HEK293 (cell line): ENCODE measurements at regions not wholly inside any gene's neighbourhood (a gene's known extent, or its start where the extent isn't known, plus 50 kb on each side); places are given as distances from the start of the nearest gene placed in this dataset.

Experiments used
- CTCF ChIA-PET: fragments of 350-600 bp; formaldehyde crosslinking; extraction: SDS; loops from one replicate; lab custom pipeline; 2021; ENCODE audit warnings: antibody characterized with exemption; lab: Yijun Ruan, JAX
- POLR2A ChIA-PET: fragments of 300-600 bp; formaldehyde crosslinking; extraction: SDS; loops from one replicate; lab custom pipeline; 2020; ENCODE audit warnings: antibody characterized with exemption, inconsistent platforms; lab: Yijun Ruan, JAX
- H3K27ac ChIP-seq: fragments of 200-500 bp; sonication (Bioruptor generic); 2 replicates; pipeline ENCODE4 v1.5.1; 2014; ENCODE audit warnings: low read depth, low read length, control low read depth, inconsistent platforms; ENCODE audit errors: extremely low read depth
- H3K36me3 ChIP-seq, 2 experiments: fragments of 200-500 bp in 1 of 2; sonication (Bioruptor generic) in 1 of 2; 1 replicate in 1 of 2; 2 replicates in 1 of 2; pipeline ENCODE4 v1.5.1; 2014 to 2017; ENCODE audit warnings: inconsistent platforms in 2 of 2, low read length in 2 of 2; ENCODE audit not compliant: control insufficient read depth in 2 of 2, insufficient read depth in 1 of 2
- H3K4me1 ChIP-seq: fragments of 200-500 bp; sonication (Bioruptor generic); 2 replicates; pipeline ENCODE4 v1.5.1; 2014; ENCODE audit warnings: mild to moderate bottlenecking, low read length, inconsistent platforms; ENCODE audit not compliant: control insufficient read depth, insufficient read depth
- H3K4me3 ChIP-seq: 2 replicates; pipeline ENCODE4 v1.5.1; 2011; ENCODE audit warnings: low read depth, mild to moderate bottlenecking, control low read depth, low read length, moderate library complexity
- H3K9me3 ChIP-seq: fragments of 200-500 bp; sonication (Bioruptor generic); 2 replicates; pipeline ENCODE4 v1.5.1; 2014; ENCODE audit warnings: low read depth, low read length, inconsistent platforms; ENCODE audit not compliant: control insufficient read depth, insufficient read depth
- FEZF1 ChIP-seq: fragments of 450-650 bp; formaldehyde crosslinking; IDR thresholded peaks from 2 replicates; pipeline ENCODE4 v1.5.1; 2016; ENCODE audit warnings: missing biosample characterization, missing genetic modification characterization
- GFI1B ChIP-seq: fragments of 450-650 bp; formaldehyde crosslinking; IDR thresholded peaks from 2 replicates; pipeline ENCODE4 v1.5.1; 2016; ENCODE audit warnings: missing biosample characterization, missing genetic modification characterization
- KLF8 ChIP-seq: fragments of 450-650 bp; formaldehyde crosslinking; IDR thresholded peaks from 2 replicates; pipeline ENCODE4 v1.5.1; 2016; ENCODE audit warnings: missing biosample characterization, missing genetic modification characterization
- TRIM28 ChIP-seq: IDR thresholded peaks from 2 replicates; pipeline ENCODE4 v1.6.1; 2011; ENCODE audit warnings: low read length, control low read depth, borderline replicate concordance
- ZBTB1 ChIP-seq: fragments of 450-650 bp; formaldehyde crosslinking; IDR thresholded peaks from 2 replicates; pipeline ENCODE4 v1.5.1; 2016; ENCODE audit warnings: missing biosample characterization, missing genetic modification characterization
- ZBTB21 ChIP-seq: fragments of 450-650 bp; formaldehyde crosslinking; IDR thresholded peaks from 2 replicates; pipeline ENCODE4 v1.5.1; 2017; ENCODE audit warnings: missing biosample characterization, missing genetic modification characterization
- ZBTB48 ChIP-seq: fragments of 450-650 bp; formaldehyde crosslinking; IDR thresholded peaks from 2 replicates; pipeline ENCODE4 v1.5.1; 2016; ENCODE audit warnings: missing biosample characterization, missing genetic modification characterization
- ZNF121 ChIP-seq: fragments of 450-650 bp; formaldehyde crosslinking; IDR thresholded peaks from 2 replicates; pipeline ENCODE4 v1.5.1; 2016; ENCODE audit warnings: missing biosample characterization, missing genetic modification characterization
- ZNF132 ChIP-seq: fragments of 450-650 bp; formaldehyde crosslinking; IDR thresholded peaks from 2 replicates; pipeline ENCODE4 v1.5.1; 2017; ENCODE audit warnings: missing biosample characterization, missing genetic modification characterization, borderline replicate concordance
- ZNF138 ChIP-seq: fragments of 450-650 bp; formaldehyde crosslinking; IDR thresholded peaks from 2 replicates; pipeline ENCODE4 v1.5.1; 2016; ENCODE audit warnings: missing biosample characterization, missing genetic modification characterization, borderline replicate concordance
- ZNF140 ChIP-seq: fragments of 450-650 bp; formaldehyde crosslinking; IDR thresholded peaks from 2 replicates; pipeline ENCODE4 v1.5.1; 2016; ENCODE audit warnings: missing biosample characterization, missing genetic modification characterization
- ZNF155 ChIP-seq: fragments of 450-650 bp; formaldehyde crosslinking; IDR thresholded peaks from 2 replicates; pipeline ENCODE4 v1.5.1; 2016; ENCODE audit warnings: missing biosample characterization, missing genetic modification characterization
- ZNF174 ChIP-seq: fragments of 450-650 bp; formaldehyde crosslinking; IDR thresholded peaks from 2 replicates; pipeline ENCODE4 v1.5.0; 2017; ENCODE audit warnings: missing biosample characterization, mild to moderate bottlenecking, missing genetic modification characterization
- ZNF214 ChIP-seq: fragments of 450-650 bp; formaldehyde crosslinking; IDR thresholded peaks from 2 replicates; pipeline ENCODE4 v1.5.1; 2017; ENCODE audit warnings: missing biosample characterization, mild to moderate bottlenecking, missing genetic modification characterization, borderline replicate concordance
- ZNF221 ChIP-seq: fragments of 450-650 bp; formaldehyde crosslinking; IDR thresholded peaks from 2 replicates; pipeline ENCODE4 v1.5.1; 2017; ENCODE audit warnings: missing biosample characterization, missing genetic modification characterization, borderline replicate concordance
- ZNF274 ChIP-seq, 2 experiments: fragments of 200-500 bp in 1 of 2; fragments of 450-650 bp in 1 of 2; sonication (Bioruptor generic) in 1 of 2; formaldehyde crosslinking in 1 of 2; IDR thresholded peaks; 2 replicates each; pipeline versions ENCODE4 v1.5.1 to v1.6.1; 2014 to 2016; ENCODE audit warnings: borderline replicate concordance in 1 of 2, inconsistent platforms in 1 of 2, low read length in 1 of 2, missing biosample characterization in 1 of 2, missing genetic modification characterization in 1 of 2
- ZNF350 ChIP-seq: fragments of 450-650 bp; formaldehyde crosslinking; IDR thresholded peaks from 2 replicates; pipeline ENCODE4 v1.5.0; 2017; ENCODE audit warnings: missing biosample characterization, mild to moderate bottlenecking, missing genetic modification characterization
- ZNF433 ChIP-seq: fragments of 450-650 bp; formaldehyde crosslinking; IDR thresholded peaks from 2 replicates; pipeline ENCODE4 v1.5.1; 2016; ENCODE audit warnings: missing biosample characterization, missing genetic modification characterization, low read depth
- ZNF549 ChIP-seq: fragments of 450-650 bp; IDR thresholded peaks from 2 replicates; pipeline ENCODE4 v1.5.1; 2018; ENCODE audit warnings: missing biosample characterization, missing genetic modification characterization, mild to moderate bottlenecking, inconsistent platforms, moderate library complexity
- ZNF624 ChIP-seq: fragments of 450-650 bp; formaldehyde crosslinking; IDR thresholded peaks from 2 replicates; pipeline ENCODE4 v1.5.1; 2017; ENCODE audit warnings: missing biosample characterization, missing genetic modification characterization
- ZNF660 ChIP-seq: fragments of 450-650 bp; IDR thresholded peaks from 2 replicates; pipeline ENCODE4 v1.5.1; 2018; ENCODE audit warnings: missing biosample characterization, mild to moderate bottlenecking, missing genetic modification characterization
- ZNF747 ChIP-seq: fragments of 450-650 bp; formaldehyde crosslinking; IDR thresholded peaks from 2 replicates; pipeline ENCODE4 v1.5.1; 2016; ENCODE audit warnings: missing biosample characterization, missing genetic modification characterization
- ZNF843 ChIP-seq: fragments of 450-650 bp; formaldehyde crosslinking; IDR thresholded peaks from 2 replicates; pipeline ENCODE4 v1.5.1; 2016; ENCODE audit warnings: missing biosample characterization, missing genetic modification characterization
- TF ChIP-seq, protein P1 (sequence below): fragments of 450-650 bp; formaldehyde crosslinking; IDR thresholded peaks from 2 replicates; pipeline ENCODE4 v1.5.1; 2016; ENCODE audit warnings: missing biosample characterization, missing genetic modification characterization
- TF ChIP-seq, protein P2 (sequence below): fragments of 450-650 bp; formaldehyde crosslinking; optimal IDR thresholded peaks from 2 replicates; pipeline ENCODE3; 2016; ENCODE audit warnings: missing biosample characterization, mild to moderate bottlenecking, missing genetic modification characterization
- TF ChIP-seq, protein P3 (sequence below): fragments of 450-650 bp; formaldehyde crosslinking; IDR thresholded peaks from 2 replicates; pipeline ENCODE4 v1.5.1; 2017; ENCODE audit warnings: missing biosample characterization, missing genetic modification characterization
- TF ChIP-seq, protein P4 (sequence below): fragments of 450-650 bp; formaldehyde crosslinking; IDR thresholded peaks from 2 replicates; pipeline ENCODE4 v1.5.1; 2016; ENCODE audit warnings: missing biosample characterization, missing genetic modification characterization, low read depth
- TF ChIP-seq, protein P5 (sequence below): fragments of 450-650 bp; formaldehyde crosslinking; IDR thresholded peaks from 2 replicates; pipeline ENCODE4 v1.5.1; 2016; ENCODE audit warnings: missing biosample characterization, missing genetic modification characterization

DNA sequence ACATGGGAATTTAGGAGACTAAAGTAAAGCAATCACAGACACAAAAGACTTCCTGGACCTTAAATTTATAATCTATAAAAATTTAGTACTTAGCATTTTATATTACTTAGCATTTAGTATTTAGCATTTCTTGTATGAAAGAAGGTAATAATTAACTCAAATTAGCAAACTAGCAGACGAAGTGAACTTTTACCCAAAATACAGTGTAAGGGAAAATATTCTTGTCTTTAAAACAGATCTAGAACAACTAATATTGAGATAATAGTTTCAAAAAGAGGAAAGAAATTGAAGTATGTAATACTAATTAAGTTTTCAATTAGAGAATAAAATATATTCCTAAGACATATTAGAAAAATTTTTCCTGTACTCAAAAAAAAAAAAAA, 134.5 kb upstream of the ZNF804A start (continued):
- TF ChIP-seq ZNF843 (no peak), ZNF549 (no peak)

DNA sequence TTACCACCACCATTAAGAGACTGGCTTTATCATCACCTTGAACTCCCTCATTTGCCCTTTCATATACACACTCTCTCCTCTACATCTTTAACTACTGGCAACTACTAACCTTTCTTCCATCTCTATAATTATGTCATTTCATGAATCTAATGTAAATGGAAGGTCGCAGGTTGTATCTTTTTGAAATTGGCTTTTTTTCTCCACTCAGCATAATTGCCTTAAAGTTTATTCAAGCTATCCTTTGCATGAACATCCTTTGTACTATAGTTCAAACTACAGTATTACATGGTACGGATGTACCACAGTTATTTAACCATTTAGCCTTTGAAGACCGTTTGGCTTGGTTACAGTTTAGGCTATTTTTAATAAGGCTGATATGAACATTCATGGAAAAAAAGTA, 129.5 kb upstream of the ZNF804A start:
- Histone ChIP-seq H3K4me1 (no peaks in the 10 kb centered on the region), H3K27ac (no peak overlapping the region), H3K4me3 (no peak overlapping the region), H3K9me3 (no peaks in the 10 kb centered on the region), H3K36me3 (no peaks in the 10 kb centered on the region)
- POLR2A ChIA-PET = no interaction called here
- TF ChIP-seq ZNF274 (IDR thresholded peaks at IDR 0.05; ENCODE audit: low read length) = no peak
- TF ChIP-seq ZNF274 (tag by site-specific recombination; IDR thresholded peaks at IDR 0.05; ENCODE audit: borderline replicate concordance) = no peak
- no peak for TF ChIP-seq ZNF174
- no peak for TF ChIP-seq ZBTB1 (tag by site-specific recombination)
- no peak for TF ChIP-seq ZNF121 (tag by site-specific recombination)
- TF ChIP-seq KLF8 = no peak
- no peak for TF ChIP-seq ZNF214
- no peak for TF ChIP-seq ZNF140 (tag by site-specific recombination)
- no peak for TF ChIP-seq GFI1B (tag by site-specific recombination)
- no peak for TF ChIP-seq ZNF155 (tag by site-specific recombination)
- TF ChIP-seq ZNF843 = no peak
- TF ChIP-seq ZNF138 (tag by site-specific recombination) = no peak
- TF ChIP-seq, protein P1, sequence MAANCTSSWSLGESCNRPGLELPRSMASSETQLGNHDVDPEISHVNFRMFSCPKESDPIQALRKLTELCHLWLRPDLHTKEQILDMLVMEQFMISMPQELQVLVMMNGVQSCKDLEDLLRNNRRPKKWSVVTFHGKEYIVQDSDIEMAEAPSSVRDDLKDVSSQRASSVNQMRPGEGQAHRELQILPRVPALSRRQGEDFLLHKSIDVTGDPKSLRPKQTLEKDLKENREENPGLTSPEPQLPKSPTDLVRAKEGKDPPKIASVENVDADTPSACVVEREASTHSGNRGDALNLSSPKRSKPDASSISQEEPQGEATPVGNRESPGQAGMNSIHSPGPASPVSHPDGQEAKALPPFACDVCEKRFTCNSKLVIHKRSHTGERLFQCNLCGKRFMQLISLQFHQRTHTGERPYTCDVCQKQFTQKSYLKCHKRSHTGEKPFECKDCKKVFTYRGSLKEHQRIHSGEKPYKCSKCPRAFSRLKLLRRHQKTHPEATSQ = no peak
- no peak for TF ChIP-seq ZNF433
- TF ChIP-seq ZNF350 (tag by site-specific recombination) = no peak
- TF ChIP-seq ZNF747 (tag by site-specific recombination) = no peak
- TF ChIP-seq, protein P2, sequence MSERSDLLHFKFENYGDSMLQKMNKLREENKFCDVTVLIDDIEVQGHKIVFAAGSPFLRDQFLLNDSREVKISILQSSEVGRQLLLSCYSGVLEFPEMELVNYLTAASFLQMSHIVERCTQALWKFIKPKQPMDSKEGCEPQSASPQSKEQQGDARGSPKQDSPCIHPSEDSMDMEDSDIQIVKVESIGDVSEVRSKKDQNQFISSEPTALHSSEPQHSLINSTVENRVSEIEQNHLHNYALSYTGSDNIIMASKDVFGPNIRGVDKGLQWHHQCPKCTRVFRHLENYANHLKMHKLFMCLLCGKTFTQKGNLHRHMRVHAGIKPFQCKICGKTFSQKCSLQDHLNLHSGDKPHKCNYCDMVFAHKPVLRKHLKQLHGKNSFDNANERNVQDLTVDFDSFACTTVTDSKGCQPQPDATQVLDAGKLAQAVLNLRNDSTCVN (tag by site-specific recombination) = no peak
- no peak for TF ChIP-seq ZBTB21 (tag by site-specific recombination)
- TF ChIP-seq TRIM28 = no peak
- TF ChIP-seq ZNF221 (tag by site-specific recombination) = no peak
- CTCF ChIA-PET = no interaction called here

DNA sequence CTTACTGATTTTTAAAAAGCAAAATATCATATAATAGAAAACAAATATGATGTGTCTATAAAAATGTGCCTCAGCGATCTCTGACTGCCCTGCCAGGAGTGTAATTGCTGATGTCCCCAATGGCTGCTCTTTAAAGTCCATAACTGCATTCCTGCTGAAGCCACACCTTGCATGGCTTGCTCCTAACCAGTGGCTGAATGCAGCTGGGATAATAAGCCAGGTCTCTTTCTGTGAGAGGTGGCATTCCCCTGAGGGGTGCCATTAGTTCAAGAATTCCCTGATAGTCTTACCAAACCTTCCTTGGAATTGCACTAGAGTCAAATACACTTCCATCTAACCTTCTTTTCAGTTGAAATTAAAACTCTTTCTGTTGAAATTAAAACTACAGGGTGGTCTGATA, 125.8 kb upstream of the ZNF804A start:
- Histone ChIP-seq H3K4me3 (no peak overlapping the region), H3K27ac (no peak overlapping the region), H3K36me3 (no peaks in the 10 kb centered on the region), H3K4me1 (no peaks in the 10 kb centered on the region), H3K9me3 (no peaks in the 10 kb centered on the region)
- ChIA-PET POLR2A (no interaction called here), CTCF (no interaction called here)
- TF ChIP-seq, protein P3, sequence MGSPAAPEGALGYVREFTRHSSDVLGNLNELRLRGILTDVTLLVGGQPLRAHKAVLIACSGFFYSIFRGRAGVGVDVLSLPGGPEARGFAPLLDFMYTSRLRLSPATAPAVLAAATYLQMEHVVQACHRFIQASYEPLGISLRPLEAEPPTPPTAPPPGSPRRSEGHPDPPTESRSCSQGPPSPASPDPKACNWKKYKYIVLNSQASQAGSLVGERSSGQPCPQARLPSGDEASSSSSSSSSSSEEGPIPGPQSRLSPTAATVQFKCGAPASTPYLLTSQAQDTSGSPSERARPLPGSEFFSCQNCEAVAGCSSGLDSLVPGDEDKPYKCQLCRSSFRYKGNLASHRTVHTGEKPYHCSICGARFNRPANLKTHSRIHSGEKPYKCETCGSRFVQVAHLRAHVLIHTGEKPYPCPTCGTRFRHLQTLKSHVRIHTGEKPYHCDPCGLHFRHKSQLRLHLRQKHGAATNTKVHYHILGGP (tag by site-specific recombination) = no peak
- no peak for TF ChIP-seq ZBTB48 (tag by site-specific recombination)
- TF ChIP-seq, protein P4, sequence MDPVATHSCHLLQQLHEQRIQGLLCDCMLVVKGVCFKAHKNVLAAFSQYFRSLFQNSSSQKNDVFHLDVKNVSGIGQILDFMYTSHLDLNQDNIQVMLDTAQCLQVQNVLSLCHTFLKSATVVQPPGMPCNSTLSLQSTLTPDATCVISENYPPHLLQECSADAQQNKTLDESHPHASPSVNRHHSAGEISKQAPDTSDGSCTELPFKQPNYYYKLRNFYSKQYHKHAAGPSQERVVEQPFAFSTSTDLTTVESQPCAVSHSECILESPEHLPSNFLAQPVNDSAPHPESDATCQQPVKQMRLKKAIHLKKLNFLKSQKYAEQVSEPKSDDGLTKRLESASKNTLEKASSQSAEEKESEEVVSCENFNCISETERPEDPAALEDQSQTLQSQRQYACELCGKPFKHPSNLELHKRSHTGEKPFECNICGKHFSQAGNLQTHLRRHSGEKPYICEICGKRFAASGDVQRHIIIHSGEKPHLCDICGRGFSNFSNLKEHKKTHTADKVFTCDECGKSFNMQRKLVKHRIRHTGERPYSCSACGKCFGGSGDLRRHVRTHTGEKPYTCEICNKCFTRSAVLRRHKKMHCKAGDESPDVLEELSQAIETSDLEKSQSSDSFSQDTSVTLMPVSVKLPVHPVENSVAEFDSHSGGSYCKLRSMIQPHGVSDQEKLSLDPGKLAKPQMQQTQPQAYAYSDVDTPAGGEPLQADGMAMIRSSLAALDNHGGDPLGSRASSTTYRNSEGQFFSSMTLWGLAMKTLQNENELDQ (tag by site-specific recombination) = no peak
- TF ChIP-seq ZNF660 (tag by site-specific recombination) = no peak
- TF ChIP-seq ZNF624 (tag by site-specific recombination) = no peak
- TF ChIP-seq ZNF132 (tag by site-specific recombination) = no peak
- TF ChIP-seq, protein P5, sequence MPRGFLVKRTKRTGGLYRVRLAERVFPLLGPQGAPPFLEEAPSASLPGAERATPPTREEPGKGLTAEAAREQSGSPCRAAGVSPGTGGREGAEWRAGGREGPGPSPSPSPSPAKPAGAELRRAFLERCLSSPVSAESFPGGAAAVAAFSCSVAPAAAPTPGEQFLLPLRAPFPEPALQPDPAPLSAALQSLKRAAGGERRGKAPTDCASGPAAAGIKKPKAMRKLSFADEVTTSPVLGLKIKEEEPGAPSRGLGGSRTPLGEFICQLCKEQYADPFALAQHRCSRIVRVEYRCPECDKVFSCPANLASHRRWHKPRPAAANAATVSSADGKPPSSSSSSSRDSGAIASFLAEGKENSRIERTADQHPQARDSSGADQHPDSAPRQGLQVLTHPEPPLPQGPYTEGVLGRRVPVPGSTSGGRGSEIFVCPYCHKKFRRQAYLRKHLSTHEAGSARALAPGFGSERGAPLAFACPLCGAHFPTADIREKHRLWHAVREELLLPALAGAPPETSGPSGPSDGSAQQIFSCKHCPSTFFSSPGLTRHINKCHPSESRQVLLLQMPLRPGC (tag by site-specific recombination) = no peak
- no peak for TF ChIP-seq FEZF1 (tag by site-specific recombination)
